ENCODE measurements at regions not wholly inside any gene's neighbourhood (a gene's known extent, or its start where the extent isn't known, plus 50 kb on each side); places are given as distances from the start of the nearest gene placed in this dataset.

DNA sequence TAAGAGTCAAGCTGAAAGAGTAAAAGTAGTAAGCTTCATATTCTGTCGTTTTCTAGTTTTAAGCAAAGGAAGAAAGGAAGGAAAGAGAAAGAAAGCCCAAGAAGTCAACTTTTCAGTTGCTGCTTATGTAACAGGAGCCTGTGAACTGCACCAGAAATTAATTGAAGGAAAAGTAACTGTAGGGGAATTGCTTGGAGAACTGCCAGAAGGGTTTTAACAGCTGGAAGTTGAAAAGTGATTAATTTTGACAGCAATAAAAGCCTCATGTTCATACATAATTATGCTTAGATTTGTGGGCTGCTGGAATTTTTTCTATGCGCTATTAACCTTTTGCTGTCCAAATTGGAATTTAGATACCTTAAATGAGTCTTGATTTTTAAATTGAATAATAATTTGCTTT is 255.7 kb downstream of the ENC1 start (continued):
- TF ChIP-seq, protein P1, sequence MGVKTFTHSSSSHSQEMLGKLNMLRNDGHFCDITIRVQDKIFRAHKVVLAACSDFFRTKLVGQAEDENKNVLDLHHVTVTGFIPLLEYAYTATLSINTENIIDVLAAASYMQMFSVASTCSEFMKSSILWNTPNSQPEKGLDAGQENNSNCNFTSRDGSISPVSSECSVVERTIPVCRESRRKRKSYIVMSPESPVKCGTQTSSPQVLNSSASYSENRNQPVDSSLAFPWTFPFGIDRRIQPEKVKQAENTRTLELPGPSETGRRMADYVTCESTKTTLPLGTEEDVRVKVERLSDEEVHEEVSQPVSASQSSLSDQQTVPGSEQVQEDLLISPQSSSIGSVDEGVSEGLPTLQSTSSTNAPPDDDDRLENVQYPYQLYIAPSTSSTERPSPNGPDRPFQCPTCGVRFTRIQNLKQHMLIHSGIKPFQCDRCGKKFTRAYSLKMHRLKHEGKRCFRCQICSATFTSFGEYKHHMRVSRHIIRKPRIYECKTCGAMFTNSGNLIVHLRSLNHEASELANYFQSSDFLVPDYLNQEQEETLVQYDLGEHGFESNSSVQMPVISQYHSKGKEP (tag by site-specific recombination; IDR thresholded peaks at IDR 0.05), result peak; percentile 66; the same call in 1 of the 2 replicates
- TF ChIP-seq OVOL3 (tag by site-specific recombination; IDR thresholded peaks at IDR 0.05), result peak; percentile 70; the same call in 1 of the 2 replicates
- TF ChIP-seq FEZF1 (tag by site-specific recombination; IDR thresholded peaks at IDR 0.05), result peak; percentile 52
- TF ChIP-seq GLI2 (tag by site-specific recombination; IDR thresholded peaks at IDR 0.05; ENCODE audit: borderline replicate concordance, low read depth), result 0 out of 2 replicates have a peak, but pooled peaks have one; percentile 21
- TF ChIP-seq PRDM1 (tag by site-specific recombination; IDR thresholded peaks at IDR 0.05), result peak; percentile 63
- peak; percentile 48 for TF ChIP-seq ZIC2 (tag by site-specific recombination; IDR thresholded peaks at IDR 0.05)
- peak; percentile 70 for TF ChIP-seq ZNF558 (tag by site-specific recombination; IDR thresholded peaks at IDR 0.05)
- 0 out of 2 replicates have a peak, but pooled peaks have one; percentile 33 for TF ChIP-seq ZEB2 (tag by site-specific recombination; IDR thresholded peaks at IDR 0.05)
- TF ChIP-seq OSR2 (tag by site-specific recombination; IDR thresholded peaks at IDR 0.05), result peak; percentile 83; the same call in 1 of the 2 replicates
- TF ChIP-seq, protein P2, sequence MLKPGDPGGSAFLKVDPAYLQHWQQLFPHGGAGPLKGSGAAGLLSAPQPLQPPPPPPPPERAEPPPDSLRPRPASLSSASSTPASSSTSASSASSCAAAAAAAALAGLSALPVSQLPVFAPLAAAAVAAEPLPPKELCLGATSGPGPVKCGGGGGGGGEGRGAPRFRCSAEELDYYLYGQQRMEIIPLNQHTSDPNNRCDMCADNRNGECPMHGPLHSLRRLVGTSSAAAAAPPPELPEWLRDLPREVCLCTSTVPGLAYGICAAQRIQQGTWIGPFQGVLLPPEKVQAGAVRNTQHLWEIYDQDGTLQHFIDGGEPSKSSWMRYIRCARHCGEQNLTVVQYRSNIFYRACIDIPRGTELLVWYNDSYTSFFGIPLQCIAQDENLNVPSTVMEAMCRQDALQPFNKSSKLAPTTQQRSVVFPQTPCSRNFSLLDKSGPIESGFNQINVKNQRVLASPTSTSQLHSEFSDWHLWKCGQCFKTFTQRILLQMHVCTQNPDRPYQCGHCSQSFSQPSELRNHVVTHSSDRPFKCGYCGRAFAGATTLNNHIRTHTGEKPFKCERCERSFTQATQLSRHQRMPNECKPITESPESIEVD (tag by site-specific recombination; IDR thresholded peaks at IDR 0.05), result peak; percentile 94
- TF ChIP-seq IKZF3 (tag by site-specific recombination; IDR thresholded peaks at IDR 0.05), result peak; percentile 57; the same call in 1 of the 2 replicates
- TF ChIP-seq ZBTB8A (tag by site-specific recombination; IDR thresholded peaks at IDR 0.05), result peak; percentile 38
- TF ChIP-seq ZNF843 (tag by site-specific recombination; IDR thresholded peaks at IDR 0.05), result 0 out of 2 replicates have a peak, but pooled peaks have one; percentile 43
- TF ChIP-seq, protein P3, sequence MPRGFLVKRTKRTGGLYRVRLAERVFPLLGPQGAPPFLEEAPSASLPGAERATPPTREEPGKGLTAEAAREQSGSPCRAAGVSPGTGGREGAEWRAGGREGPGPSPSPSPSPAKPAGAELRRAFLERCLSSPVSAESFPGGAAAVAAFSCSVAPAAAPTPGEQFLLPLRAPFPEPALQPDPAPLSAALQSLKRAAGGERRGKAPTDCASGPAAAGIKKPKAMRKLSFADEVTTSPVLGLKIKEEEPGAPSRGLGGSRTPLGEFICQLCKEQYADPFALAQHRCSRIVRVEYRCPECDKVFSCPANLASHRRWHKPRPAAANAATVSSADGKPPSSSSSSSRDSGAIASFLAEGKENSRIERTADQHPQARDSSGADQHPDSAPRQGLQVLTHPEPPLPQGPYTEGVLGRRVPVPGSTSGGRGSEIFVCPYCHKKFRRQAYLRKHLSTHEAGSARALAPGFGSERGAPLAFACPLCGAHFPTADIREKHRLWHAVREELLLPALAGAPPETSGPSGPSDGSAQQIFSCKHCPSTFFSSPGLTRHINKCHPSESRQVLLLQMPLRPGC (tag by site-specific recombination; IDR thresholded peaks at IDR 0.05), result peak; percentile 47
- TF ChIP-seq ZNF777 (tag by site-specific recombination; IDR thresholded peaks at IDR 0.05; ENCODE audit: borderline replicate concordance), result no peak
- TF ChIP-seq, protein P4, sequence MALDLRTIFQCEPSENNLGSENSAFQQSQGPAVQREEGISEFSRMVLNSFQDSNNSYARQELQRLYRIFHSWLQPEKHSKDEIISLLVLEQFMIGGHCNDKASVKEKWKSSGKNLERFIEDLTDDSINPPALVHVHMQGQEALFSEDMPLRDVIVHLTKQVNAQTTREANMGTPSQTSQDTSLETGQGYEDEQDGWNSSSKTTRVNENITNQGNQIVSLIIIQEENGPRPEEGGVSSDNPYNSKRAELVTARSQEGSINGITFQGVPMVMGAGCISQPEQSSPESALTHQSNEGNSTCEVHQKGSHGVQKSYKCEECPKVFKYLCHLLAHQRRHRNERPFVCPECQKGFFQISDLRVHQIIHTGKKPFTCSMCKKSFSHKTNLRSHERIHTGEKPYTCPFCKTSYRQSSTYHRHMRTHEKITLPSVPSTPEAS (tag by site-specific recombination; IDR thresholded peaks at IDR 0.05), result no peak
- TF ChIP-seq SP2 (tag by site-specific recombination; IDR thresholded peaks at IDR 0.05), result no peak
- no peak for TF ChIP-seq ZXDB (tag by site-specific recombination; IDR thresholded peaks at IDR 0.05)
- TF ChIP-seq ZNF660 (tag by site-specific recombination; IDR thresholded peaks at IDR 0.05), result 0 out of 2 replicates have a peak, but pooled peaks have one; percentile 27
- peak; percentile 74; the same call in 1 of the 2 replicates for TF ChIP-seq ZNF366 (tag by site-specific recombination; conservative IDR thresholded peaks at IDR 0.05)
- no peak for TF ChIP-seq ZNF548 (tag by site-specific recombination; IDR thresholded peaks at IDR 0.05)
- TF ChIP-seq KLF10 (tag by site-specific recombination; IDR thresholded peaks at IDR 0.05), result peak; percentile 67
- no peak for TF ChIP-seq ZNF202 (tag by site-specific recombination; IDR thresholded peaks at IDR 0.05; ENCODE audit: borderline replicate concordance)

Data from HEK293 (cell line).